Inferior parietal cortex (tissue), 1 donor: ENCODE measurements at regions not wholly inside any gene's neighbourhood (a gene's known extent, or its start where the extent isn't known, plus 50 kb on each side); places are given as distances from the start of the nearest gene placed in this dataset.
"Not testable (repeated sequence)": the region's sequence is repeated elsewhere in the genome, so short reads cannot be mapped to it uniquely, and the experiment has no call there.

Source experiments
- DNase-seq: peaks from one replicate; pipeline ENCODE4 v3.0.0-alpha.2; 2016; ENCODE audit errors: extremely low spot score

DNA sequence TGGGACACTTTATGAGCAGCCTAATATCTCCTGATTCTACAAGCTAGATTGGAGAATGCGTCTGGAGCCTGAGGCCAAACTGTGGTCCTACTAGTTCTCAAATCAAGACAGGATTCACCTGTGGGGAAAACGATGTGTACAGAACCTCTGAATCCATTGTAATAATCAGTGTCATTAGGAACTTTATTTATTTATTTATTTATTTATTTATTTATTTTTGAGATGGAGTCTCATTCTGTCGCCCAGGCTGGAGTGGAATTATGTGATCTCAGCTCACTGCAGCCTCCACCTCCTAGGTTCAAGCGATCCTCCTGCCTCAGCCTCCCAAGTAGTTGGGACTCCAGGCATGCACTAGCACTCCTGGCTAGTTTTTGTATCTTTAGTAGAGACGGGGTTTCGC is 52.6 kb upstream of the KIF26B start:
- not testable (repeated sequence) for DNase-seq

DNA sequence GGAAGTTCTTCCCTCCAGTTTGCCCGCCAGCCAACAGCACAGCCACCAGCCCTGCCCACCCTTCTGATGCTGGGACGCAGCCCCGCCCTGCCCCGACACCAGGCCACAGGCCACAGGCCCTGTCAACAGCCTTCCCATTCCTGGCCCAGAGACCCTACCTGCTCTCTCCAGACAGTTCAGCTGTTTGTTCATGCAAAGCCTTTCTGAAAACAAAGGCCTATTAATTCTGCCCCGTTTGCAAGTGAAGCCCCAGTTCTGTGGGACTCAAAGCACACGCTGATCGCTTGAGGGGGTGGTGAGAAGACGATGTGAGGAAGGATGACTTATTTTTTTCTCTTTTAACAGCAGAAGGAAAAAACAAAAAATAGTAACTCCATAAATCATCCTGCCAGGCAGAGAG is 55.4 kb upstream of the KIF26B start:
- peak; percentile 57 for DNase-seq

DNA sequence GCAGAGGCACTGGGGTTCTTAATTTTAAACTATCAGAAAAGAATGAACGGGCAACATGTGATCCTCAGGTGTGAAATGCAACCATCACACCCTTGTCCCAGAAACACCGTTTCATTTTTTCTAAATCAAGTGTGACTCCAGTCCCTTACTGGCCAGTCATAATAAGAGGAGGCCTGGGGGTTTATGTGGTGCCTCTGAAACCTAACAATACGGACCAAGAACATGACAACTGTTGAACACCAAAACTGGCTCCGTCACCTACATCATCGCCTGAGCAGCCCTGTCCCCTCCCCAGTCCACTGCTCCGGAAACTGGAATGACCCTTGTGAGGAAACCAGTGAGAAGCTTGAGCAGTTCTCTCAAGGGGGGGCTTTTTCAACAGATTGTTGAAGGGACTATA is 55.9 kb upstream of the KIF26B start:
- DNase-seq, result no peak

DNA sequence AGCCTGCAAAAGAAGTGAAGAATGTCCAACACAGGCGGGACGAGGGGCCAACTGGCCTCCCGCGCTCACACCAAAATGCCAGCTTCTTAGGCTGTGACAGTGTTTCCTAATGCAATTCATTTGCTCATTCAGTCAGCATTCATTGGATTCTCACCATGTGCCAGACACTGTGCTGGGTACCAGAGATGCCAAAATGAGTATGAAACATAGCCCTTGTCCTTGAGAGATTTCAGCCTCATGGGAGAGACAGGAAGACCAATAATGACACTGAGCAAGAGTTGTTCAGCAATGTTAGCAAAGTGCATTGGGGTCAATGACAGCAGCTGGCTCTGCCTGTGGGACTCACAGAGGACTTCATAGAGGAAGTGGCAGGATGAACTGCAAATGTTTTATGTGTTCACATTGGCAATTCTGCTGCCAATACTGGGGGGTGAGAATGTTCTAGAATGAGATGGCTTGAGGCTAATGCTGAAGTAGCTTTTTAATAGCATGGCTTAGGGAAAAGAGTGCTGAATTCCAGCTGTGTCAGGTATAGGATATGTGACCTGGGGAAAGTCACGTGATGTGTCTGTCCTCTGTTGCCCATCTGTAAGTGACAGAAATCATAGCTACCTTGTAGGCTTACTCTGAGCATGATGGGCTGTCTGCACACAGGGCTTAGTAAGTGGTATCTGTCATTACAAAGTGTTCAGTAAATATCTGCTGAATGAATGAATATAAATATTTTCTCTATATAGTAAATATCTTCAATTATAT is 58.3 kb upstream of the KIF26B start:
- peak; percentile 16 for DNase-seq

DNA sequence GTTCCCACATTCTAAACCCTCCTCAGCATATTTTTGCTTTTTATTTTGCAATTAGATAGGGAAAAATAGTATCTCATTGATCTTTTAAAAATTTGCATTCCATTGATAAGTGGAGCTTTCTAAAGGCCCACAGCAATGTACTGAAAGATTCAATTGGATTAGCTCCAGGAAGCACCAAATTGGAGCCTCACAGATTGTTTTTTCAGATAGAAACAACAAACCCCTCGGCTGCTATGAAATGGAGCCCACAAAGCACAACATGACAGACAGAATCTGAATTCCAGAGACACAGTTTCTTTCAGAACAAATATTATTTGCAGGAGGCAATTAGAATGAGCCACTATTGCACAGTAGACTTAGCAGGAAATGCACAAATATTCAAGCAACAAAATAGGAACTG is 58.9 kb upstream of the KIF26B start:
- no peak for DNase-seq

DNA sequence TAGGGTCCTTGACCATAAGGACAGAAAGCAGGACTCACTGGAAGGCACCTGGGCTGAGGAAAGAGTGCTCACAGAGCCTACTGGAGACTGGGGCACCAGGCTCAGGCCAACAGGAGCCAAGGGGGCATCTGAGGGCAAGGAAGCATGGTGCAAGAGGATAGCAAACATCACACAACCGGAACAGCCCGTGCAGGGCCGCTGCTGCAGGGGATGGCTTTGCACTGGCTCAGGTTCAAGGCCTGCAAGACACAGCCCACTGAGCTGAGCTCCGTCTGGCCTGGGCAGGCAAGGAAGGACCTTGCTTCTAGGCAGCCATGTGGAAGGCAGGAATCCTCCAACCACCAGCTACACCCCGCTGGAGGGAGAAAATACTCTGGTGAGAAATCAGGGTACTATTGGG is 59.8 kb upstream of the KIF26B start:
- no peak for DNase-seq

DNA sequence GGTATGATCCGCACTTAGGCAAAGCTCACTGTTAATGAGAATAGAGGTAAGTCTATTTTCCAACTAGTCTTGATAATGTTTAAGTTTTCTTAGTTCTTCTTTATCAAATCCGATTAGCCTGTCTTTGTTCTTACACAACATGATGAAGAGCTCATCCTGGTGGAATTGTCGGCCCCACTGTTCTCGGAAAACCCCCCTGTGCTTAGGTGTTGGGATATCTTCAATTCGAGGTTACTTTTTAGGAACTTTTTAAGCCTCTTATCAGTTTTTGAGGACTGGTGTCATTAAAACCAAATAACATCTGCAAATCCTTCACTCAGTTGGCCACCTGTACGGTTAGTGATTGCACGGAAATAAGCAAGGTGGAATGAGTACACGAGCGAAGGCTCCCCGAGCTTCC is 60.7 kb upstream of the KIF26B start:
- DNase-seq, result no peak

DNA sequence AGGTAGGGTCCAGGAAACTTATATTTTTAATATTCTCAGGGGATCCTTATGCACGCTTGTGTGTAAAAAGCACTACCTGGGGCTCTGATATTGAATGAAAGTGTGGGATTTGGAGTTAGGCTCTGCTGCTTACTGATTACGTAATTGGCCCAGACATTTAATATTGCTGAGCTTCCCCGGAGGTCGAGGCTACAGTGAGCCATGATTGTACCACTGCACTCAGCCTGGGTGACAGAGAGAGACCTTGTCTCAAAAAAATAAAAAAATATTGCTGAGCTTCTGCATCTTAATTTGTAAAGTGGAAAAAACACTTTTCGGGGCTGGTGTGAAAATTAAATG is 62.2 kb upstream of the KIF26B start:
- no peak for DNase-seq

DNA sequence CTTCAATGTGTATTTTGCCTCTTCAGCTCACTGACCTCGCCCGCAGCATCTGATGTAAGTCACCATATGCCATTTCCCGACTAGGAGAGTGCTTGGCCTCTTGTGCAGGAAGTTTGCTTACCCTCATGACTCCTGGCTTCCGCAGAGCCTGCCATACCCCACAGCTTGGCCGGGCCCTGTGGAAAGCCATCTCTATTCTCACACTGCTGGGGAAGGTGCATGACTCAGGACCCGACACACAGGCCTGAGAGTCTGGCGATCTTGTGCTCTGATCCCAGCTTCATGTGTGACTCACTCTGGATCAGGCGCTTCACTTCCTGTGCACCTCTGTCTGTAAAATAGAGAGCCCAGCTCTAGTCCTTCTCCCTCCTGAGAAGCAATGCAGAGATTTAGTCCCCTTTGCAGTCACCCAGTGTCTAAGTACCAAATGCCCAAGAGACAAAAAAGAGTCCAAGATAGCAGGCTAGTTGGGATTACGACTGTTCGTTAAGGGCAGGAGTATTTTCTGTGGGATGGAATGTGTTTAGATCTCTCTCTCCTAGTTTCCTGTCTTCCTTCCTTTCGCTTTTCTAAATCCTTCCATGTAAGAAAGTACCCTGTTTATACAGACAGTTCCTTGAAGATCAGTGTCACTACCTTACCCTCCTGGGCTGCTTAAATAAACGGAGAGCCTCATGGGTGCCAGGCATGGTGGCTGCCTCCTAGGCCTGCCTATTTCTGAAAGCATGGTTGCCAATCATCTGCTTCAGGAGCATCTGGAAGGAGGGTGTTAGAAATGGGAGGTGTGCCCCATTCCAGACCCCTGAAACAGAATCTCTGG is 62.8 kb upstream of the KIF26B start:
- DNase-seq, result no peak

DNA sequence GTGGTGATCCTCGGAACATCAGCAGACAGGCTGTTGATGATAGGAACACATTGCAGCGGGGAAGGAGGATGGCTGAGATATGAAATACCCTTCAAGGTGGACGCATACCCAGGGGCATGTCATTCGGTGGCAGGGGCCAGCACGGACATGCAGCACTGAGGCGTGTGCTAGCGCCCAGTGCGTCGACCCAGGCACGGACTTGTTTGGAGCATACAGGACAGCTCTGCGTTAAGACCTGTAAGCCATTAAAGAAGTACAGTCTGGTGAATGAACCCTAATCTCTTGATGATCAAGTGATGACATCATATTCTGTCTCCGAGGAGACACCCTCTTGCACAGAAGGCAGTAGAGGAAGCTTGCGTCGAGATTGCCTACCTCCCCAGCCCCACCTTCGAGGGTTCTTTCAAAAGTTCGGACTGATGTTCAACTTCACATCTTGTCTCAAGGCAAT is 63.6 kb upstream of the KIF26B start:
- no peak for DNase-seq

DNA sequence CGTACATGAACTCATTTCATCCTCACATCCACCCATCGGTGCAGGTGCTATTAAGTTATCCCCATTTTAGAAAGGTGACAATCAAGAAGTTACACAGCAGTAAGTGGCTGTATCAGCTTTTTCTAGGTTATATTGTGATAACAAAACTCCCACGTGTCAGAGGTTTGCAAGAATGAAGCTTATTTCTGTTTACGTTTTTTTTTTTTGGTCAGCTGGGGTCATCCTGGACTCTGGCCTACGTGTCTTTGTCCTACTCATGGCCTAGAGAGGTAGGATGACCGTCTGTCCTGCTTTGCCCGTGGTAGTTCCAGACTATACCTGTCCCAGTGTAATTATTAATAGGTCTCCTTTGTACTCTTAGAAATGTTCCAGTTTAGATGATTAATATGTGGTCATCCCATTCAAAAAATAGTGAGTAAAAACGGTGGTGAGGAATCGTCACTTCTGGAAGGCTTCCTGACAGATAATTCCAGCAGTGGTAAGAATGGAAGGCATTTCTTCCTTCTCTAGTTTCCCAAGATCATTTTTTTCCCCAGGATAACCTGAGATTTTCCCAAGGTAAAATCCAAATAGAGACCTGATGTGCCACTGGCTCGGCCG is 64.2 kb upstream of the KIF26B start:
- no peak for DNase-seq

DNA sequence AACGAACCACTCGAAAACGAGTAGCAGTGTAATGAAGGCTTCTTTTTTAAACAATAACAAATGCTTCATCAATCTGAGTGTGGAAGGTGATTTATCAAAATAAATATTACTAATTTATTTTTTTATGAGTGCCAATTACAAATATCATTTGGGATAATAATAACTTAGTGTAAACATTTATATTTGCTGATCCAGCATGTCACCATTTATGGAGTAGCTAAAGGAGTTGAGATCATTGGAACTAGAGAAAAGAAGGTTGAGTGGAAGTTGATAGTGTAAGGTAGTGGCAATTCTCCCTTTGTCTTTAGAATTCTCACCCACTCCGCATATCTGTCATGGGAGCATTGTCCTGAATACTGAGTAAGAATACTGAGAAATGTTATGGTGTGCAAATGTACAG is 67.1 kb upstream of the KIF26B start:
- no peak for DNase-seq

DNA sequence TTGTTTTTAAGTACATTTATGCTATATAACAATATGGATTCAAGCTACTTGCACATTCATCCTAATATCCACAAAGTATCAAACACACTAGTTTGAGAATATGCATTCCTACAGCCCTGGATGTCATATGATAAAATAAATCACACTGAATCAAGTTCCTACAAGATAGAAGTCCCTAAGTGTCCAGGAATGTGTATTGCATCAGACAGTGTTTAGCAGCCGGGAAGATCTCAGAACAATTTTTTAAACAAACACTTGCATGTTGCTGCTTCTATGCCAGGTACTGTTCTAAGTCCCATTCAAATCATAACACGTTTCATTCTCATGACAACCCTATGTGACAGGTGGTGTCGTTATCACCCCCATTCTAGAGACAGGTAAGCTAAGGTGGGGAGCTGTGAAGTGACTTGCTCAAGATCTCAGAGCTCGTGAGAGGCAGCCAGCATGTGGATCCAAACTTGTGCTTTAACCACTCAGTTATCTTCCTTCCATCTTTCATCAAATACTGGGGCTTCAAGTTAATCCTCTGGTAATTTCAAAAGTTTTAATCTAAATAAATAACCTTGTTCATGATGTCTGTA is 68.3 kb upstream of the KIF26B start:
- no peak for DNase-seq

DNA sequence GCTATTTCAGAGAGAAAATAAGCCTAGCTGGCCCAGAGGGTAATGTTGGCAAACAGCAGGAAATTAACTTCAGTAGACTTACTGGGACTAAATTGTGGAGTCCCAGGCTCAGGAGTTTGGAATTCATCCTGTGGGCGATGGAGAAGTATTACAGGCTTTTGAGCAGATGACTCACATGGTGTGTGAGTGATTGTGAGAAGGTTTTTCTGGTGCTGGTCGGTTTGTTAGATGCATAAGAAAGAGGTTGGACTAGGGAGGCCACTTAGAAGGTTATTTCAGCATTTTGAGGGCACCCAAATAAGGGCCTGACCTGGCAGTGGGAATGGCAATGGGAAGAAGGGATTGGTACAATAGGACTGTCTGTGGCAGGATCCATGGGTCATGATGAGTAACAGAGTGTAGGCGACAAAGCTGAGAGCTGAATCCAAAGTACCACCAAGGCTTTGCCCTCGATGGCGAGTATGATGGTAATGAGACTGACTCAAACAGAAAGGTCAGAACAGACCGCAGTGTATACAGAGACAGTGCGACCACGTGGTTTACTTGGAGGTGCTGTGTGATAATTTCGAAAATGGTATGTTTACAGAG is 69.2 kb upstream of the KIF26B start:
- no peak for DNase-seq

DNA sequence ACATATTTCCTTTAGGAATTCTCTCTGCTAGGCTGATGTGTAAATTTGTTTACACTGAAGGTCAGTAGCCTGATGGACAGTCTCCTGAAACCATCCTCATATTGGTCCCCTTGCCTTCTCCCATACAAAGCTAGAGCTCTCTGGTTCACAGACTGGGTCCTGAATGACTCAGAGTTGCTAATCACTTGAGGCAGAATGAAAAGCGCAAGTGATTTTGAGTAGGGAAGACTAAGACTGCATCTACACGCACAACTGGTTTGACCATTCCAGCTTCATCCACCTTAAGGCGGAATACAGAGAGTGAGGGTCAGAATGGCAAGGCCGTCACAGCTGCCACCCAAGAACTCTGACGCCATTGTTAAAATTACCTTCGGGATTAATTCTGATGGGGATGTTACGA is 70.2 kb upstream of the KIF26B start:
- DNase-seq, result no peak

DNA sequence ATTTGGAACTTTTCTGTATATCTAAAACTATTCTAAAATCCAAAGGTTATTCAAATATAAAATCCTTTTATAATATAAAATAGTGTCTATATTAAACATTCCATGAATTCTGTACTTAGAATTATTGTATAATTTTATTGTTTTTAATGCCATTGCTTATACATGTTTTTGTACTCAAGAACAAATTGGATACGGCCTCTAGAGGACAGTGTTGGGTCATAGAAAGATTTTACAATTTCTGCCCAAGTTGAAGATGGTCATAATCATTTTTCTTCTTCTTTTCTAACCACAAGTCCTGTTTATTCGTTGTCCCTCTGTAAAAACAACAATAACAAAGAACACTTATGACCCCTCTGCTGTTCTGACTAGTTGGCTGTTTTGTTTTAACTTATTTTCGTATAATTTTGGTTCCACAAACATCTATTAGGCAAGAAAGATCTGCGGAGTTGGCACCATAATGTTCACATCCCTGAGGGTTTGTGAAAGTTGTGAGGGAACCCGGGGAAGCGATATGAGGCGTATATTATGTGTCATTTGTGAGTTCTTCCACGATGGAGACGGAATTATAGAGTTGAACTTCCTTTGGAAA is 75.7 kb upstream of the KIF26B start:
- peak; percentile 67 for DNase-seq

DNA sequence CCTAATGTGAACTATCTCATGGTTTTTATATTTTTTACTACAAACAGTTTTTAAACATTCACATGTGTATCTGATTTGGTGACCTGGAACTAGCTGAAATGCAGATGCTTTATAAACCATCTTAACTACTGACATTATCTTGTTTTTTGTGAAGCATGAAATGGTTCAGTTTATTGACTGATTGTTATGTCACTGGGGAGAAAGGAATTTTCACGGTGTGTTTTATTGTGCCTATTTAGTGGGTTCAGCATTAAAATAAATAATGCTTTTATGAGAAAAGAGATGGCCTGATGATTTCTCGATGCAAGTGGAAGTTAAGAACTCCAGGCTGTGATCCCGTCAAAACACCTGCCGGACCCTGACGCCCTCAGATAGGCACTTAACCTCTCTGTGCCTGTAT is 79.9 kb upstream of the KIF26B start:
- no peak for DNase-seq

DNA sequence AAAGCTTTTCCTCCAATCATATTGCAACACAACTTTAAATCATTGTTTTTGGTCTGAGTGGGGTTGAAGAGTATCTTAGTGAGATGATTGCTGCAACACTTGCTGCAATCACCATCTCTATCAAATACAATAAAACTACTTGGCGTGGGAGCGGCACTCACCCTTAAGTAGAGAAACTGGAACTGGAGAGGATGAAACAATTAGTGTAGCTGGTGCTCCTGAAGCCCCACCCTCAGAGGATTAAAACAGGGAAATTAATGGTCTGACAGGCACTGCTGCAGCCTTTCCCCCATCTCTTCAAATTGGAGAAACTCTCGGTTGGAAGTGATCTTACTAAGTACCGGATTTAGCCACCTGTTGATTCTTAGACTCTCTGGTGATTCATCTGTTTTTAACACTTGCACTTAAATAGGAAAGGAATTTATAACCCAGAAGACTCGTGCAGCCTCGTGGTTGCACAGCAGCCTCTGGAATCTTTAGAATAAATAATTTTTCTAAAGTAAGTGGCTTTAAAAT is 80.5 kb upstream of the KIF26B start:
- no peak for DNase-seq

DNA sequence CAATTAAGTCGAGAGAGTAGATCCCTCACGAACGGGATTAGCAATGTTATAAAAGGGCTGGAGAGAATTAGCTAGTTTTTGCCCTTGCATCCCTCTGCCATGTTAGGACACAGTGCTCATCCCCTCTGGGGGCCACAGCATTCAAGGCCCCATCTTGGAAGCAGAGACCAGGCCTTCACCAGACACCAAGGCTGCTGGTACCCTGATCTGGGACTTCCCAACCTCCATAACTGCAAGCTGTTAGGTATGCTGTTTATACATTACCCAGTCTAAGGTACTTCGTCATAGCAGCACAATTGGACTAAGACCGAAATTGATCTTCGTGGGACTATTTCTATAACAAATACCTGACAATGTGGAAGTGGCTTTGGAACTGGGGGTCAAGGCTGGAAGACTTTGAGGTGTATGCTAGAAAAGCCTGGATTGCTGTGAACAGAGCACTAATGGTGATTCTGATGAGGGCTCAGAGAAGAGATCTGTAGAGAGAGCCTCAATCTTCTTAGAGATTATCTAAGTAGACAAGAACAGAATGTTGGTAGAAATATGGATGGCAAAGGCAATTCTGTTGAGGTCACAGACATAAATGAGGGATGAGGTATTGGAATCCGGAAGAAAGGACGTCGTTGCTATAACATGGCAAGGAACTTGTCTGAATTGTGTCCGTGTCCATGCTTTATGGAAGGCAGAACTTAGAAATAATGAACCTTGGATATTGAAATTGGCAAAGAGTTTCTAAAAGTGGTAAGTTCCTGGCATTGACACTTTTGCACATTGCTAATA is 83.8 kb upstream of the KIF26B start:
- no peak for DNase-seq

DNA sequence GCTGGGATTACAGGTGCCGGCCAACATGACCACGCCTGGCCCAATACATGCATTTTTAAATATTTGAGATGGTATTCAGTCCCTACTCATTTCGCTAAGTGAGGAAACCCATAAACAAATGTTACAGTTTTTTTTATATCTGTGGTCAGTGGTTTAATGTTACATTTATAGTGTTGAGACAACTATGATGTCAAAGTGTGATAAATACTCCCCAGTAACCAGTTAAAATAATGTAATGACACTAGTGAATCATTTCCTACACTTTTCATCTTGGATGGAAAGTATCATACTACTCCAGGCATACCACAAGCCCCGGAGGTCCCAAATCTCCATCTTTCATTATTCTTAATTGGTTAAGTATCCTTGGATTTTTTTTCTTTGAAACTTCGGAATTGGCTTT is 87.5 kb upstream of the KIF26B start:
- no peak for DNase-seq
